Activated T-helper 1 cell treated with anti-CD3 and anti-CD28 coated beads, Interleukin-12 subunit alpha, Interleukin-12 subunit beta, Interleukin-2, Interleukin-4 antibody, amounts not matched to agents 30 ng/mL and 10 ng/mL and 1 ng/mL, durations not matched to agents 14 hours and 24 hours and 36 hours (primary cell): ENCODE measurements at regions not wholly inside any gene's neighbourhood (a gene's known extent, or its start where the extent isn't known, plus 50 kb on each side); places are given as distances from the start of the nearest gene placed in this dataset.

Experiments
- DNase-seq: peaks from one replicate; pipeline ENCODE4 v3.0.0; 2021; ENCODE audit warnings: low spot score
- H3K27ac Mint-ChIP-seq: one replicate; pipeline ENCODE4 v1.8.0; 2021; ENCODE audit warnings: mild to moderate bottlenecking, mixed read lengths
- H3K27me3 Mint-ChIP-seq: one replicate; pipeline ENCODE4 v1.8.0; 2022; ENCODE audit warnings: mild to moderate bottlenecking, moderate library complexity, mixed read lengths; ENCODE audit not compliant: insufficient read depth
- H3K36me3 Mint-ChIP-seq: one replicate; pipeline ENCODE4 v1.8.0; 2021; ENCODE audit warnings: low read depth, mixed read lengths
- H3K4me1 Mint-ChIP-seq: one replicate; pipeline ENCODE4 v1.8.0; 2021; ENCODE audit warnings: low read depth, mixed read lengths
- H3K4me3 Mint-ChIP-seq: one replicate; pipeline ENCODE4 v1.8.0; 2021; ENCODE audit warnings: mild to moderate bottlenecking, moderate library complexity, mixed read lengths
- H3K9me3 Mint-ChIP-seq: one replicate; pipeline ENCODE4 v1.8.0; 2021; ENCODE audit warnings: mixed read lengths
- intact Hi-C: fragments of 100-400 bp; cut with micrococcal nuclease; formaldehyde crosslinking; loops from one replicate; pipeline ENCODE4 v1.15.1; 2024

GRCh38 chr20:12171923-12172524, 254.3 kb downstream of the BTBD3 start:
- intact Hi-C loops, result no loop called here
- Mint-ChIP-seq H3K4me1 (no peaks in the 10 kb centered on the region), H3K36me3 (no peaks in the 10 kb centered on the region), H3K4me3 (no peak overlapping the region), H3K27me3 (no peaks in the 10 kb centered on the region), H3K27ac (no peak overlapping the region), H3K9me3 (peaks cover 10% of the 10 kb centered on the region)
- DNase-seq, result no peak

GRCh38 chr20:12173347-12174012, 255.8 kb downstream of the BTBD3 start:
- Mint-ChIP-seq H3K4me3 (no peak overlapping the region), H3K4me1 (no peaks in the 10 kb centered on the region), H3K27ac (no peak overlapping the region), H3K36me3 (no peaks in the 10 kb centered on the region), H3K27me3 (peaks cover 1% of the 10 kb centered on the region), H3K9me3 (peaks cover 5% of the 10 kb centered on the region)
- intact Hi-C loops, result no loop called here
- DNase-seq, result no peak

GRCh38 chr20:12175538-12175937, 257.8 kb downstream of the BTBD3 start:
- Mint-ChIP-seq H3K9me3 (peaks cover 5% of the 10 kb centered on the region), H3K27me3 (peaks cover 2% of the 10 kb centered on the region), H3K4me1 (no peaks in the 10 kb centered on the region), H3K27ac (no peak overlapping the region), H3K4me3 (no peak overlapping the region), H3K36me3 (no peaks in the 10 kb centered on the region)
- intact Hi-C loops, result no loop called here
- DNase-seq, result no peak

GRCh38 chr20:12177657-12178293, 260.1 kb downstream of the BTBD3 start:
- Mint-ChIP-seq H3K27ac (no peak overlapping the region), H3K36me3 (no peaks in the 10 kb centered on the region), H3K4me3 (no peak overlapping the region), H3K9me3 (peaks cover 3% of the 10 kb centered on the region), H3K27me3 (peaks cover 2% of the 10 kb centered on the region), H3K4me1 (no peaks in the 10 kb centered on the region)
- DNase-seq, result no peak
- intact Hi-C loops, result no loop called here

GRCh38 chr20:12179692-12180091, 262.0 kb downstream of the BTBD3 start:
- Mint-ChIP-seq H3K9me3 (peaks cover 3% of the 10 kb centered on the region), H3K27ac (no peak overlapping the region), H3K27me3 (peaks cover 2% of the 10 kb centered on the region), H3K4me3 (no peak overlapping the region), H3K4me1 (no peaks in the 10 kb centered on the region), H3K36me3 (no peaks in the 10 kb centered on the region)
- DNase-seq, result no peak
- intact Hi-C loops, result no loop called here

GRCh38 chr20:12180107-12180661, 262.5 kb downstream of the BTBD3 start:
- Mint-ChIP-seq H3K4me1 (no peaks in the 10 kb centered on the region), H3K9me3 (peaks cover 3% of the 10 kb centered on the region), H3K27ac (no peak overlapping the region), H3K36me3 (no peaks in the 10 kb centered on the region), H3K27me3 (peaks cover 2% of the 10 kb centered on the region), H3K4me3 (no peak overlapping the region)
- intact Hi-C loops, result no loop called here
- no peak for DNase-seq

GRCh38 chr20:12198281-12198680, 280.6 kb downstream of the BTBD3 start:
- Mint-ChIP-seq H3K4me1 (no peaks in the 10 kb centered on the region), H3K9me3 (peaks cover 4% of the 10 kb centered on the region)
- no peak for DNase-seq

GRCh38 chr20:12199703-12200102, 282.0 kb downstream of the BTBD3 start:
- no peaks in the 10 kb centered on the region for H3K4me1 Mint-ChIP-seq
- peaks cover 4% of the 10 kb centered on the region for H3K9me3 Mint-ChIP-seq
- H3K27me3 Mint-ChIP-seq, result no peaks in the 10 kb centered on the region
- DNase-seq, result no peak
- no peak overlapping the region for H3K27ac Mint-ChIP-seq
- H3K4me3 Mint-ChIP-seq, result no peak overlapping the region
- intact Hi-C loops, result no loop called here
- no peaks in the 10 kb centered on the region for H3K36me3 Mint-ChIP-seq

More at GRCh38 chr20:12198281-12198680, 280.6 kb downstream of the BTBD3 start:
- H3K27me3 Mint-ChIP-seq, result no peaks in the 10 kb centered on the region
- no peaks in the 10 kb centered on the region for H3K36me3 Mint-ChIP-seq
- intact Hi-C loops, result no loop called here
- no peak overlapping the region for H3K4me3 Mint-ChIP-seq
- no peak overlapping the region for H3K27ac Mint-ChIP-seq

GRCh38 chr20:12201289-12201991, 283.7 kb downstream of the BTBD3 start:
- Mint-ChIP-seq H3K4me1 (no peaks in the 10 kb centered on the region), H3K4me3 (no peak overlapping the region), H3K9me3 (peaks cover 4% of the 10 kb centered on the region), H3K27me3 (no peaks in the 10 kb centered on the region), H3K36me3 (no peaks in the 10 kb centered on the region), H3K27ac (no peak overlapping the region)
- DNase-seq, result no peak
- intact Hi-C loops, result no loop called here

GRCh38 chr20:12203399-12203798, 285.7 kb downstream of the BTBD3 start:
- Mint-ChIP-seq H3K36me3 (no peaks in the 10 kb centered on the region), H3K27me3 (no peaks in the 10 kb centered on the region), H3K4me1 (no peaks in the 10 kb centered on the region), H3K9me3 (peaks cover 4% of the 10 kb centered on the region), H3K4me3 (no peak overlapping the region), H3K27ac (no peak overlapping the region)
- DNase-seq, result no peak
- intact Hi-C loops, result no loop called here

- no peak for DNase-seq
- Mint-ChIP-seq H3K9me3 (peaks cover 4% of the 10 kb centered on the region), H3K4me1 (no peaks in the 10 kb centered on the region), H3K4me3 (no peak overlapping the region), H3K36me3 (no peaks in the 10 kb centered on the region), H3K27me3 (no peaks in the 10 kb centered on the region), H3K27ac (no peak overlapping the region)
- intact Hi-C loops, result no loop called here
Observed at GRCh38 chr20:12203981-12204380, 286.3 kb downstream of the BTBD3 start.

GRCh38 chr20:12207875-12208274, 290.2 kb downstream of the BTBD3 start:
- intact Hi-C loops, result no loop called here
- no peak overlapping the region for H3K4me3 Mint-ChIP-seq
- H3K27me3 Mint-ChIP-seq, result no peaks in the 10 kb centered on the region
- H3K36me3 Mint-ChIP-seq, result no peaks in the 10 kb centered on the region
- DNase-seq, result no peak
- H3K27ac Mint-ChIP-seq, result no peak overlapping the region
- no peaks in the 10 kb centered on the region for H3K4me1 Mint-ChIP-seq
- no peaks in the 10 kb centered on the region for H3K9me3 Mint-ChIP-seq

GRCh38 chr20:12210591-12210990, 292.9 kb downstream of the BTBD3 start:
- DNase-seq, result no peak
- H3K4me3 Mint-ChIP-seq, result no peak overlapping the region
- no peaks in the 10 kb centered on the region for H3K4me1 Mint-ChIP-seq
- no peak overlapping the region for H3K27ac Mint-ChIP-seq
- H3K27me3 Mint-ChIP-seq, result no peaks in the 10 kb centered on the region
- H3K36me3 Mint-ChIP-seq, result no peaks in the 10 kb centered on the region
- intact Hi-C loops, result no loop called here
- no peaks in the 10 kb centered on the region for H3K9me3 Mint-ChIP-seq
